Left ventricle myocardium inferior (tissue), 1 donor: ENCODE measurements at regions not wholly inside any gene's neighbourhood (a gene's known extent, or its start where the extent isn't known, plus 50 kb on each side); places are given as distances from the start of the nearest gene placed in this dataset.

ENCODE experiments used
- DNase-seq: peaks from one replicate; pipeline ENCODE4 v3.0.0-alpha.2; 2020
- H3K27ac ChIP-seq: fragments of 200-600 bp; replicated peaks from 2 replicates; pipeline ENCODE4 v1.8.0; 2021
- H3K27me3 ChIP-seq: fragments of 200-600 bp; 2 replicates; pipeline ENCODE4 v1.8.0; 2021; ENCODE audit warnings: low read depth
- H3K36me3 ChIP-seq: fragments of 200-600 bp; 2 replicates; pipeline ENCODE4 v1.8.0; 2021
- H3K4me1 ChIP-seq: fragments of 200-600 bp; 2 replicates; pipeline ENCODE4 v1.8.0; 2021
- H3K4me3 ChIP-seq: fragments of 200-600 bp; 2 replicates; pipeline ENCODE4 v1.8.0; 2021; ENCODE audit warnings: mild to moderate bottlenecking, moderate library complexity
- H3K9me3 ChIP-seq: fragments of 200-600 bp; replicated peaks from 2 replicates; pipeline ENCODE4 v1.8.0; 2021
- CTCF ChIP-seq: fragments of 200-600 bp; IDR thresholded peaks from 2 replicates; pipeline ENCODE4 v1.8.0; 2021; ENCODE audit warnings: antibody characterized with exemption, mild to moderate bottlenecking, borderline replicate concordance
- intact Hi-C: fragments of 100-400 bp; cut with micrococcal nuclease; formaldehyde crosslinking; loops from one replicate; pipeline ENCODE4 v1.11.0; 2022
- donor health status: DM: no; HTN: yes; CAD: no; lungs with severe emphysema.

- DNase-seq: no peak
- peaks cover 10% of the 10 kb centered on the region for H3K9me3 ChIP-seq
- H3K27me3 ChIP-seq: peaks cover 6% of the 10 kb centered on the region
- no peaks in the 10 kb centered on the region for H3K36me3 ChIP-seq
- TF ChIP-seq CTCF: no peak
- H3K4me1 ChIP-seq: no peaks in the 10 kb centered on the region
- H3K4me3 ChIP-seq: no peak overlapping the region
- no peak overlapping the region for H3K27ac ChIP-seq
- intact Hi-C loops: no loop called here
Measured at GRCh38 chr2:7499018-7499417, 581.8 kb downstream of the RNF144A start.

GRCh38 chr2:7502336-7502735 lies 585.1 kb downstream of the RNF144A start:
- DNase-seq: no peak
- Histone ChIP-seq H3K27ac (no peak overlapping the region), H3K9me3 (no peaks in the 10 kb centered on the region), H3K27me3 (peaks cover 13% of the 10 kb centered on the region), H3K4me1 (no peaks in the 10 kb centered on the region), H3K4me3 (no peak overlapping the region), H3K36me3 (no peaks in the 10 kb centered on the region)
- no peak for TF ChIP-seq CTCF
- intact Hi-C loops: no loop called here

GRCh38 chr2:7508296-7508943 lies 591.2 kb downstream of the RNF144A start:
- Histone ChIP-seq H3K4me1 (no peaks in the 10 kb centered on the region), H3K4me3 (no peak overlapping the region), H3K27ac (no peak overlapping the region), H3K27me3 (peaks cover 22% of the 10 kb centered on the region), H3K9me3 (peaks cover 5% of the 10 kb centered on the region), H3K36me3 (no peaks in the 10 kb centered on the region)
- no peak for DNase-seq
- TF ChIP-seq CTCF: no peak
- intact Hi-C loops: no loop called here

GRCh38 chr2:7510353-7510752 lies 593.1 kb downstream of the RNF144A start:
- H3K27ac ChIP-seq: no peak overlapping the region
- peaks cover 18% of the 10 kb centered on the region for H3K27me3 ChIP-seq
- H3K36me3 ChIP-seq: no peaks in the 10 kb centered on the region
- no peaks in the 10 kb centered on the region for H3K4me1 ChIP-seq
- peaks cover 5% of the 10 kb centered on the region for H3K9me3 ChIP-seq
- TF ChIP-seq CTCF: no peak
- no peak overlapping the region for H3K4me3 ChIP-seq
- intact Hi-C loops: no loop called here
- DNase-seq: no peak

- intact Hi-C loops: no loop called here
- no peaks in the 10 kb centered on the region for H3K4me1 ChIP-seq
- no peak for TF ChIP-seq CTCF
- no peak overlapping the region for H3K27ac ChIP-seq
- H3K9me3 ChIP-seq: peaks cover 5% of the 10 kb centered on the region
- H3K27me3 ChIP-seq: peaks cover 4% of the 10 kb centered on the region
- no peaks in the 10 kb centered on the region for H3K36me3 ChIP-seq
- DNase-seq: no peak
- H3K4me3 ChIP-seq: no peak overlapping the region
Measured at GRCh38 chr2:7513834-7514233, 596.6 kb downstream of the RNF144A start.
